Esophagus muscularis mucosa (tissue), 4 donors: ENCODE measurements at regions not wholly inside any gene's neighbourhood (a gene's known extent, or its start where the extent isn't known, plus 50 kb on each side); places are given as distances from the start of the nearest gene placed in this dataset.

Experiments
- DNase-seq: peaks from one replicate; pipeline ENCODE4 v3.0.0-alpha.2; 2017; ENCODE audit errors: extremely low spot score
- H3K27ac ChIP-seq, 4 donors: fragments of 200-600 bp; sonication (generic); replicated peaks in 1 of 4; 1 replicate in 3 of 4; 2 replicates in 1 of 4; pipeline ENCODE4 v1.5.1; 2016 to 2019; ENCODE audit warnings: mild to moderate bottlenecking in 1 of 4
- H3K27me3 ChIP-seq, 4 donors: fragments of 200-600 bp; sonication (generic); one replicate each; pipeline versions ENCODE4 v1.5.1 to v1.6.0; 2016 to 2019
- H3K36me3 ChIP-seq, 4 donors: fragments of 200-600 bp; sonication (generic); one replicate each; pipeline ENCODE4 v1.5.1; 2016 to 2019
- H3K4me1 ChIP-seq, 4 donors: fragments of 200-600 bp; sonication (generic); one replicate each; pipeline ENCODE4 v1.5.1; 2016 to 2019
- H3K4me3 ChIP-seq, 4 donors: fragments of 200-600 bp; sonication (generic); 1 replicate in 2 of 4; 2 replicates in 2 of 4; pipeline ENCODE4 v1.5.1; 2016 to 2019; ENCODE audit warnings: mild to moderate bottlenecking in 4 of 4, moderate library complexity in 1 of 4
- H3K9me3 ChIP-seq, 4 donors: fragments of 200-600 bp; sonication (generic); 1 replicate in 3 of 4; 2 replicates in 1 of 4; pipeline ENCODE4 v1.5.1; 2016 to 2019
- EP300 ChIP-seq: sonication (generic); formaldehyde crosslinking; IDR thresholded peaks from one replicate; pipeline ENCODE4 v1.6.1; 2017; ENCODE audit warnings: antibody characterized with exemption
- POLR2A ChIP-seq: fragments of 450-650 bp; IDR thresholded peaks from one replicate; pipeline ENCODE4 v1.6.1; 2017; ENCODE audit warnings: antibody characterized with exemption, moderate library complexity, mild to moderate bottlenecking, low read depth
- POLR2AphosphoS5 ChIP-seq, 2 donors: sonication (generic); formaldehyde crosslinking; IDR thresholded peaks; one replicate each; pipeline ENCODE4 v1.6.1; 2017; ENCODE audit warnings: antibody characterized with exemption in 2 of 2
- WGBS: methylation state at CpG from one replicate; pipeline ENCODE4 v1.1.5; 2018; 5-methylcytosine and 5-hydroxymethylcytosine counted together
- intact Hi-C: fragments of 100-400 bp; cut with DNase I; formaldehyde crosslinking; loops from one replicate; pipeline ENCODE4 v1.15.1; 2023
- TF ChIP-seq, protein P1 (sequence below), 3 experiments: fragments of 200-600 bp in 2 of 3; fragments of 450-650 bp in 1 of 3; sonication (generic) in 2 of 3; IDR thresholded peaks; one replicate each; pipeline ENCODE4 v1.5.1; 2017 to 2019; ENCODE audit warnings: antibody characterized with exemption in 3 of 3, mild to moderate bottlenecking in 2 of 3, moderate library complexity in 1 of 3

DNA sequence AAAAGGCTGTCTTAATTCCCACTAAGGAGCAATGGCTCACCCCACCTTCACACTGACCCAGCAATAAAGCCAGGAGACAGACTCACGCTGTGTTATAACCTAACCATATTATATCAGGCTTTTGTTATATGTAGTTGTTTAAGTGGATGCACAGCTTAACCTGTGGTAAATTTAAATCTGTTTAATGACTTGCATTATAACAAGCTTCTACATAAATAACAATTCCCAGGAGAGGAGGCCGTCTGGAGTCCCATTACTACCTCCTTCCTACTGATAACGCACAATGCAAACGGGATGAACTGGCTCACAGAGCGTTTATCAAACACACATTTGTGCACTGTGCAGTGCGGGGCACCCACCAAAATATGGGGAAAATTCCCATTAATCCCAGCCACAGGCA lies 102.1 kb upstream of the MGMT start:
- 91% methylated on average over 6 of the region's 6 CpGs for WGBS
- peak; percentile 55 for DNase-seq
- intact Hi-C loops: no loop called here
- Histone ChIP-seq H3K27ac (no peak overlapping the region), H3K4me1 (no peaks in the 10 kb centered on the region), H3K36me3 (no peaks in the 10 kb centered on the region), H3K27me3 (peaks cover 0 to 7% (median 0%) of the 10 kb centered on the region in 4 donors), H3K9me3 (no peaks in the 10 kb centered on the region), H3K4me3 (no peak overlapping the region)
- TF ChIP-seq EP300 (no peak), POLR2A (no peak), POLR2AphosphoS5 (IDR thresholded peaks at IDR 0.05) (no peak)
- TF ChIP-seq, protein P1, sequence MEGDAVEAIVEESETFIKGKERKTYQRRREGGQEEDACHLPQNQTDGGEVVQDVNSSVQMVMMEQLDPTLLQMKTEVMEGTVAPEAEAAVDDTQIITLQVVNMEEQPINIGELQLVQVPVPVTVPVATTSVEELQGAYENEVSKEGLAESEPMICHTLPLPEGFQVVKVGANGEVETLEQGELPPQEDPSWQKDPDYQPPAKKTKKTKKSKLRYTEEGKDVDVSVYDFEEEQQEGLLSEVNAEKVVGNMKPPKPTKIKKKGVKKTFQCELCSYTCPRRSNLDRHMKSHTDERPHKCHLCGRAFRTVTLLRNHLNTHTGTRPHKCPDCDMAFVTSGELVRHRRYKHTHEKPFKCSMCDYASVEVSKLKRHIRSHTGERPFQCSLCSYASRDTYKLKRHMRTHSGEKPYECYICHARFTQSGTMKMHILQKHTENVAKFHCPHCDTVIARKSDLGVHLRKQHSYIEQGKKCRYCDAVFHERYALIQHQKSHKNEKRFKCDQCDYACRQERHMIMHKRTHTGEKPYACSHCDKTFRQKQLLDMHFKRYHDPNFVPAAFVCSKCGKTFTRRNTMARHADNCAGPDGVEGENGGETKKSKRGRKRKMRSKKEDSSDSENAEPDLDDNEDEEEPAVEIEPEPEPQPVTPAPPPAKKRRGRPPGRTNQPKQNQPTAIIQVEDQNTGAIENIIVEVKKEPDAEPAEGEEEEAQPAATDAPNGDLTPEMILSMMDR (IDR thresholded peaks at IDR 0.05): no peak

DNA sequence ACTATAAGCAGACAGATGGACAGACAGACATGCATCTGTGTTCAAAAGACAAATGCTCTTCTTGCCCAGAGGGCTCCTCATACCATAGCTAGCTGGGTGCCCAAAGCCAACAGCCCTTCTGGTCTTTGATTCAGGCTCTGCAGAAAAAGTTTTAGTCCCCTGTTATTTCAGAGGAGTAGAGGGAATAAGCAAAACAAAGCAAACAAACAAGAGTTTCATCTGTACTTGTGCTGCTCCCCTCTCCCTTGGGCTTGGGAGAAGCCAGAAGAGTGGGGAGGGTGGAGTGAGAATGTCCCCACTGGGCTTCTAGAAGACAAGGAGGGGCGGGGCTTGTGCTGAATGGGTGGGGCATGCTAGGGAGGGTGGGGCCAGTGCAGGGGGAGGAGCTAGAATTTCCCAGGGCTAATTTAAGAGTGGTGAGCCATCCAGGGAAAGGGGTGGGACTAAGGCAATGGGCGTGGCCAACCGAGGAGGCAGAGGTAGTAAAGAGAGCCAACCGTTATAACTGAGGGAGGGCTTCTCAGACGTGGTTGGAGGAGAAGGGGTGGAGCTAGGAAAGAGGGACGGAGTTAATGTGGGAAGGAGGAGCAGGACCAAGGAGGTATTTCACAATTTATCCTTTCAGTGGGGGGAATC lies 101.2 kb upstream of the MGMT start:
- intact Hi-C loops: no loop called here
- DNase-seq: peak; percentile 88
- Histone ChIP-seq H3K4me3 (no peak overlapping the region), H3K27me3 (peaks cover 0 to 7% (median 0%) of the 10 kb centered on the region in 4 donors), H3K36me3 (no peaks in the 10 kb centered on the region), H3K4me1 (no peaks in the 10 kb centered on the region), H3K27ac (no peak overlapping the region), H3K9me3 (no peaks in the 10 kb centered on the region)
- TF ChIP-seq POLR2AphosphoS5 (IDR thresholded peaks at IDR 0.05) (no peak), POLR2A (no peak), EP300 (no peak)
- TF ChIP-seq, protein P1 (IDR thresholded peaks at IDR 0.05): no peak
- 86% methylated on average over 6 of the region's 6 CpGs for WGBS

DNA sequence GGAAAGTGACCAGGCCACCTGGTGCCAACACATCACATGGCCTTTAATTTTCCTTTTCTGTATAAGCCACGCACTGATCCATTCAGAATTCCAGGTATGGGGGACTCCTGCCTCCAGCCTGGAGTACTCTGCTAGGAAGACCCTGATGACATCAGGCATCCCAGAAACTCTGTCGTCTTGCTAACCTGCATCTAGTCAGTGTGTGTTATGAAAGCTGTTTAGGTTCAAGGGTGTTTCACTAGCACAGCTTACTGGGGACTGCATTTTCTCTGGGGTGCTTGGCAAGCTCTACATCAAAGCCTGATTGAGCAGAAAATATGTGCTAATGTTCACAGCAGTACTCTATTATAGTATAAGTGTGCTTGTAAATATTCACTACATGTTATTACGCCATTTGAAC lies 100.6 kb upstream of the MGMT start:
- H3K27ac ChIP-seq: no peak overlapping the region
- DNase-seq: peak; percentile 72
- H3K4me1 ChIP-seq: no peaks in the 10 kb centered on the region
- 81% methylated on average over 3 of the region's 3 CpGs for WGBS
- H3K27me3 ChIP-seq: peaks cover 0 to 7% (median 0%) of the 10 kb centered on the region in 4 donors
- TF ChIP-seq EP300 (no peak), POLR2A (no peak), POLR2AphosphoS5 (IDR thresholded peaks at IDR 0.05) (no peak)
- TF ChIP-seq, protein P1 (IDR thresholded peaks at IDR 0.05): no peak
- intact Hi-C loops: no loop called here
- no peak overlapping the region for H3K4me3 ChIP-seq
- H3K9me3 ChIP-seq: no peaks in the 10 kb centered on the region
- no peaks in the 10 kb centered on the region for H3K36me3 ChIP-seq

DNA sequence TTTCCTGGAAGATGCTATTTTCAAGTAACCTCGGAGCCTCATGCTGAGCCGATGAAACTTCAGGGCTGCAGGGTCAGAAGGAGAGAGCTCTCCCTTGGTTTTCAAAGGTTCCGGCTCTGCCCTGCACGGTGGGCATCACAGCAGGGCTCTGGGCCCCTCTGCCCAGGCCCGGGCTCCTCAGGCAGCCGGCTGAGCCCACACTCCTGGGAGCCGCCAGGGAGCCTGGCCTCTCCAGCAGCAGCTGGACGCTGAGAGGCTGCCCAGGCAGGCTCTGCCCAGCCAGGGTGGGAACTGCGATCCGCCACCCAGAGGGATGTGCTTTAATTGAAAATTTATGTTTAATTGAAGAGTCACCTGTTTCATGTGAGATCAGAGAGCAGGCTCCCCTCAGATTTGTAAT lies 97.5 kb upstream of the MGMT start:
- no peak overlapping the region for H3K27ac ChIP-seq
- H3K36me3 ChIP-seq: no peaks in the 10 kb centered on the region
- intact Hi-C loops: no loop called here
- peak; percentile 47 for DNase-seq
- H3K4me3 ChIP-seq: no peak overlapping the region
- H3K27me3 ChIP-seq: peaks cover 0 to 16% (median 0%) of the 10 kb centered on the region in 4 donors
- TF ChIP-seq, protein P1 (IDR thresholded peaks at IDR 0.05): no peak
- TF ChIP-seq EP300: no peak
- no peak for TF ChIP-seq POLR2AphosphoS5 (IDR thresholded peaks at IDR 0.05)
- TF ChIP-seq POLR2A: no peak
- no peaks in the 10 kb centered on the region for H3K9me3 ChIP-seq
- no peaks in the 10 kb centered on the region for H3K4me1 ChIP-seq
- WGBS: 75% methylated on average over 10 of the region's 10 CpGs

DNA sequence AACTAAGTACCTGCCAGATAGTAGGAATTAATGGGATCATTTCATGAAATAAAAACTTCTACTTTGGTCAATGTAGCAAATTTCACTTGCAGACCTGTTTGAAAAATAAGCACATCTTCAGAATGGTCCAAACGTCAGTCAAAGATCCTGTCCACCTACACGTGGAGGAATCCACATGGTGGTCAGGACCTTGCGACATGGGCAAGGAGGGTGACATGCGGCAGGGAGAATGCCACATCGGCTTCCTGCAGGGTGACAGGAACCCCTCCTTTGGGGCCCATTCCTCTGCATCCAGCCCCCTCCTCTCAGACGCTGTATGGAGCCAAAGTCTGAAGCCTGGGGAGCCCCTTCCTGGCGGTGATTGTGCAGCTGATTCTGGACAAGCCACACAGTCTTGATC lies 95.5 kb upstream of the MGMT start:
- intact Hi-C loops: no loop called here
- H3K27me3 ChIP-seq: peaks cover 0 to 16% (median 0%) of the 10 kb centered on the region in 4 donors

More for the DNA sequence above, 95.5 kb upstream of the MGMT start:
- Histone ChIP-seq H3K4me1 (no peaks in the 10 kb centered on the region), H3K27ac (no peak overlapping the region), H3K36me3 (no peaks in the 10 kb centered on the region), H3K9me3 (no peaks in the 10 kb centered on the region), H3K4me3 (no peak overlapping the region)
- 66% methylated on average over 7 of the region's 7 CpGs for WGBS
- TF ChIP-seq POLR2A (no peak), EP300 (no peak), POLR2AphosphoS5 (IDR thresholded peaks at IDR 0.05) (no peak)
- TF ChIP-seq, protein P1 (IDR thresholded peaks at IDR 0.05): no peak
- peak; percentile 86 for DNase-seq
